ENCODE measurements at regions not wholly inside any gene's neighbourhood (a gene's known extent, or its start where the extent isn't known, plus 50 kb on each side); places are given as distances from the start of the nearest gene placed in this dataset.

GRCh38 chr18:78419171-78419570, 560.4 kb upstream of the SALL3 start:
- Histone ChIP-seq H3K27me3 (ENCODE audit: control insufficient read depth, extremely low read depth, insufficient read depth, low read length) (no peaks in the 10 kb centered on the region), H3K4me3 (ENCODE audit: control insufficient read depth in 2 of 3, extremely low read depth in 1 of 3, insufficient read depth in 2 of 3, low read depth in 1 of 3, low read length in 3 of 3) (no peak overlapping the region), H3K4me1 (ENCODE audit: control insufficient read depth, extremely low read depth, insufficient read depth, low read length) (no peaks in the 10 kb centered on the region), H3K9ac (ENCODE audit: control insufficient read depth, extremely low read depth, insufficient read depth, low read length) (no peak overlapping the region), H3K9me3 (ENCODE audit: control insufficient read depth, low read depth, low read length) (peaks cover 18% of the 10 kb centered on the region), H3K79me2 (ENCODE audit: control insufficient read depth, insufficient read depth, low read length) (no peaks in the 10 kb centered on the region), H2AFZ (ENCODE audit: control insufficient read depth, low read length) (no peak overlapping the region), H3K27ac (ENCODE audit: control insufficient read depth, insufficient read depth, low read length) (no peak overlapping the region), H4K20me1 (ENCODE audit: control insufficient read depth, extremely low read depth, insufficient read depth, low read length) (no peaks in the 10 kb centered on the region), H3K9me1 (ENCODE audit: control insufficient read depth, extremely low read depth, insufficient read depth, low read length) (no peaks in the 10 kb centered on the region), H3K4me2 (ENCODE audit: control insufficient read depth, extremely low read depth, insufficient read depth, low read depth, low read length) (no peak overlapping the region), H3K36me3 (ENCODE audit: control insufficient read depth in 2 of 2, extremely low read depth in 1 of 2, insufficient read depth in 2 of 2, low read length in 2 of 2) (no peaks in the 10 kb centered on the region)
- no peak for TF ChIP-seq EZH2 (IDR thresholded peaks at IDR 0.05; ENCODE audit: low read length)
- no peak for TF ChIP-seq CTCF (optimal IDR thresholded peaks at IDR 0.05 in 1 of 3, IDR thresholded peaks at IDR 0.05 in 1 of 3, conservative IDR thresholded peaks at IDR 0.05 in 1 of 3; ENCODE audit: extremely low read depth in 1 of 3, insufficient read depth in 2 of 3, low read length in 3 of 3)
- DNase-seq (ENCODE audit: low read depth, low spot score) (no peak), FAIRE-seq (no peak)
- dilution Hi-C loops (cut with MboI; ENCODE audit: extremely low pct_ligation_motif_present, low sequenced_read_pairs) = no loop called here

GRCh38 chr18:78420116-78420515, 559.5 kb upstream of the SALL3 start:
- no peak overlapping the region for H2AFZ ChIP-seq (ENCODE audit: control insufficient read depth, low read length)
- no peaks in the 10 kb centered on the region for H3K27me3 ChIP-seq (ENCODE audit: control insufficient read depth, extremely low read depth, insufficient read depth, low read length)
- no peaks in the 10 kb centered on the region for H4K20me1 ChIP-seq (ENCODE audit: control insufficient read depth, extremely low read depth, insufficient read depth, low read length)
- H3K4me2 ChIP-seq (ENCODE audit: control insufficient read depth, extremely low read depth, insufficient read depth, low read depth, low read length) = no peak overlapping the region
- no peak for FAIRE-seq
- no peak overlapping the region for H3K4me3 ChIP-seq (ENCODE audit: control insufficient read depth in 2 of 3, extremely low read depth in 1 of 3, insufficient read depth in 2 of 3, low read depth in 1 of 3, low read length in 3 of 3)
- peaks cover 14% of the 10 kb centered on the region for H3K9me3 ChIP-seq (ENCODE audit: control insufficient read depth, low read depth, low read length)
- H3K36me3 ChIP-seq (ENCODE audit: control insufficient read depth in 2 of 2, extremely low read depth in 1 of 2, insufficient read depth in 2 of 2, low read length in 2 of 2) = no peaks in the 10 kb centered on the region
- no peak overlapping the region for H3K27ac ChIP-seq (ENCODE audit: control insufficient read depth, insufficient read depth, low read length)
- no peaks in the 10 kb centered on the region for H3K79me2 ChIP-seq (ENCODE audit: control insufficient read depth, insufficient read depth, low read length)
- no peaks in the 10 kb centered on the region for H3K4me1 ChIP-seq (ENCODE audit: control insufficient read depth, extremely low read depth, insufficient read depth, low read length)
- dilution Hi-C loops (cut with MboI; ENCODE audit: extremely low pct_ligation_motif_present, low sequenced_read_pairs) = no loop called here
- TF ChIP-seq CTCF (optimal IDR thresholded peaks at IDR 0.05 in 1 of 3, IDR thresholded peaks at IDR 0.05 in 1 of 3, conservative IDR thresholded peaks at IDR 0.05 in 1 of 3; ENCODE audit: extremely low read depth in 1 of 3, insufficient read depth in 2 of 3, low read length in 3 of 3) (no peak), EZH2 (IDR thresholded peaks at IDR 0.05; ENCODE audit: low read length) (no peak)
- no peaks in the 10 kb centered on the region for H3K9me1 ChIP-seq (ENCODE audit: control insufficient read depth, extremely low read depth, insufficient read depth, low read length)
- H3K9ac ChIP-seq (ENCODE audit: control insufficient read depth, extremely low read depth, insufficient read depth, low read length) = no peak overlapping the region
- DNase-seq (ENCODE audit: low read depth, low spot score) = no peak

All from keratinocyte (primary cell).